IMR-90 (cell line): ENCODE measurements at regions not wholly inside any gene's neighbourhood (a gene's known extent, or its start where the extent isn't known, plus 50 kb on each side); places are given as distances from the start of the nearest gene placed in this dataset.
A peak's percentile ranks its signal among the peaks of the same experiment; 100 is the strongest.

Source experiments
- ATAC-seq: fragments of 200-7000 bp; cut with Tn5 transposase; 2 replicates; pipeline ENCODE4 v1.9.1; 2020; ENCODE audit warnings: low read depth, mild to moderate bottlenecking, moderate library complexity
- BruUV-seq: library from RNA; stranded (reverse); fragments of 400-500 nt; replicated peaks from 2 replicates; lab custom pipeline; 2021; lab: Mats Ljungman, UMichigan
- CTCF ChIA-PET: fragments of 300-600 bp; formaldehyde crosslinking; extraction: SDS; loops from one replicate; lab custom pipeline; 2021; ENCODE audit warnings: antibody characterized with exemption; lab: Yijun Ruan, JAX
- POLR2A ChIA-PET: fragments of 300-600 bp; sonication (Branson Sonifier 250); formaldehyde crosslinking; loops from one replicate; lab custom pipeline; 2022; ENCODE audit warnings: antibody characterized with exemption; ENCODE audit not compliant: unreplicated experiment; lab: Charles Lee
- DNase-seq: peaks from one replicate; pipeline ENCODE4 v3.0.0; 2013
- H2AFZ ChIP-seq: replicated peaks from 2 replicates; pipeline ENCODE3; 2013; ENCODE audit warnings: low read length, mild to moderate bottlenecking; ENCODE audit not compliant: poor library complexity
- H2AK5ac ChIP-seq: 2 replicates; pipeline ENCODE4 v1.6.1; 2013; ENCODE audit warnings: low read depth, low read length, inconsistent platforms
- H2AK9ac ChIP-seq: replicated peaks from 2 replicates; pipeline ENCODE3; 2013; ENCODE audit warnings: mild to moderate bottlenecking, low read depth, low read length, moderate library complexity; ENCODE audit not compliant: poor library complexity
- H2BK120ac ChIP-seq: 2 replicates; pipeline ENCODE4 v1.6.1; 2013; ENCODE audit warnings: low read depth, low read length, inconsistent platforms
- H2BK15ac ChIP-seq: 3 replicates; pipeline ENCODE4 v1.6.1; 2013; ENCODE audit warnings: low read depth, low read length, inconsistent platforms
- H2BK20ac ChIP-seq: 2 replicates; pipeline ENCODE4 v1.6.1; 2013; ENCODE audit warnings: low read depth, mild to moderate bottlenecking, inconsistent platforms, low read length, moderate library complexity
- H2BK5ac ChIP-seq: 2 replicates; pipeline ENCODE4 v1.6.1; 2013; ENCODE audit warnings: mild to moderate bottlenecking, low read depth, low read length, inconsistent platforms; ENCODE audit not compliant: poor library complexity, severe bottlenecking
- H3K14ac ChIP-seq: replicated peaks from 2 replicates; pipeline ENCODE4 v1.6.1; 2013; ENCODE audit warnings: low read depth, low read length, inconsistent platforms
- H3K18ac ChIP-seq: 2 replicates; pipeline ENCODE4 v1.6.1; 2013; ENCODE audit warnings: low read depth, low read length, control low read depth
- H3K23ac ChIP-seq: 2 replicates; pipeline ENCODE4 v1.6.1; 2013; ENCODE audit warnings: low read depth, low read length, inconsistent platforms
- H3K27ac ChIP-seq: 2 replicates; pipeline ENCODE4 v1.5.1; 2013; ENCODE audit warnings: mild to moderate bottlenecking, control low read depth, low read length; ENCODE audit not compliant: insufficient read depth
- H3K27me3 ChIP-seq: 2 replicates; pipeline ENCODE4 v1.6.1; 2013; ENCODE audit warnings: low read length; ENCODE audit not compliant: control insufficient read depth, insufficient read depth
- H3K36me3 ChIP-seq: 2 replicates; pipeline ENCODE4 v1.6.1; 2013; ENCODE audit warnings: low read length, mixed read lengths; ENCODE audit not compliant: control insufficient read depth, insufficient read depth
- H3K4ac ChIP-seq: 2 replicates; pipeline ENCODE4 v1.6.1; 2013; ENCODE audit warnings: low read depth, low read length, inconsistent platforms
- H3K4me1 ChIP-seq: 2 replicates; pipeline ENCODE4 v1.6.1; 2013; ENCODE audit warnings: low read length, mixed read lengths; ENCODE audit not compliant: control insufficient read depth, insufficient read depth
- H3K4me2 ChIP-seq: 2 replicates; pipeline ENCODE4 v1.6.1; 2013; ENCODE audit warnings: low read depth, mild to moderate bottlenecking, control low read depth, low read length, moderate library complexity
- H3K4me3 ChIP-seq: 2 replicates; pipeline ENCODE4 v1.5.1; 2013; ENCODE audit warnings: low read depth, mild to moderate bottlenecking, control low read depth, low read length, moderate library complexity; ENCODE audit not compliant: insufficient read depth
- H3K56ac ChIP-seq: 2 replicates; pipeline ENCODE4 v1.6.1; 2013; ENCODE audit warnings: low read length, inconsistent platforms; ENCODE audit not compliant: insufficient read depth; ENCODE audit errors: extremely low read depth
- H3K79me1 ChIP-seq, 2 experiments: 2 replicates each; pipeline ENCODE4 v1.6.1; 2013; ENCODE audit warnings: low read length in 2 of 2, inconsistent platforms in 1 of 2, low read depth in 1 of 2
- H3K9ac ChIP-seq: 2 replicates; pipeline ENCODE4 v1.6.1; 2013; ENCODE audit warnings: low read depth, low read length, control low read depth
- H3K9me1 ChIP-seq: 2 replicates; pipeline ENCODE4 v1.6.1; 2013; ENCODE audit warnings: low read length, inconsistent platforms; ENCODE audit not compliant: insufficient read depth
- H3K9me3 ChIP-seq: 2 replicates; pipeline ENCODE4 v1.6.1; 2013; ENCODE audit warnings: low read length; ENCODE audit not compliant: control insufficient read depth, insufficient read depth
- H4K20me1 ChIP-seq: 2 replicates; pipeline ENCODE4 v1.6.1; 2013; ENCODE audit warnings: low read length, inconsistent platforms; ENCODE audit not compliant: insufficient read depth
- H4K5ac ChIP-seq: 2 replicates; pipeline ENCODE4 v1.6.1; 2013; ENCODE audit warnings: mild to moderate bottlenecking, low read depth, low read length, control low read depth
- H4K8ac ChIP-seq, 2 experiments: 2 replicates each; pipeline ENCODE4 v1.6.1; 2013; ENCODE audit warnings: low read depth in 2 of 2, low read length in 2 of 2, control low read depth in 1 of 2, inconsistent platforms in 1 of 2
- H4K91ac ChIP-seq: 2 replicates; pipeline ENCODE4 v1.6.1; 2013; ENCODE audit warnings: low read depth, low read length, inconsistent platforms; ENCODE audit not compliant: insufficient read depth
- CEBPB ChIP-seq: IDR thresholded peaks from 2 replicates; pipeline ENCODE4 v1.6.1; 2012; ENCODE audit warnings: low read depth, low read length, improper control_type of control experiment
- FOS ChIP-seq: fragments of 150-350 bp; IDR thresholded peaks from 2 replicates; pipeline ENCODE4 v1.6.1; 2016; ENCODE audit warnings: low read depth, low read length
- MXI1 ChIP-seq: IDR thresholded peaks from 2 replicates; pipeline ENCODE4 v1.6.1; 2012; ENCODE audit warnings: low read depth, mild to moderate bottlenecking, low read length, moderate library complexity, borderline replicate concordance
- RCOR1 ChIP-seq: IDR thresholded peaks from 2 replicates; pipeline ENCODE4 v1.6.1; 2012; ENCODE audit warnings: mild to moderate bottlenecking, low read length, improper control_type of control experiment; ENCODE audit not compliant: insufficient replicate concordance
- RFX5 ChIP-seq: IDR thresholded peaks from 2 replicates; pipeline ENCODE4 v1.8.0; 2012; ENCODE audit warnings: low read depth, mild to moderate bottlenecking, low read length, moderate library complexity
- USF2 ChIP-seq: fragments of 150-350 bp; IDR thresholded peaks from 2 replicates; pipeline ENCODE4 v1.6.1; 2017; ENCODE audit warnings: mild to moderate bottlenecking, antibody characterized with exemption, low read length, low read depth
- WGBS, 2 experiments: methylation state at CpG; one replicate each; pipeline versions ENCODE4 v1.1.5 to v1.1.7; 2013; ENCODE audit warnings: missing lambda C conversion rate in 2 of 2; ENCODE audit not compliant: insufficient read length in 1 of 2; ENCODE audit errors: extremely low coverage in 2 of 2; 5-methylcytosine and 5-hydroxymethylcytosine counted together
- dilution Hi-C: fragments of 300-500 bp; cut with HindIII; formaldehyde crosslinking; loops from one replicate; pipeline ENCODE4 v1.14.3; 2018; ENCODE audit warnings: low sequenced_read_pairs; ENCODE audit not compliant: unreplicated experiment
- in situ Hi-C: fragments of 300-500 bp; cut with MboI; formaldehyde crosslinking; loops from 3 replicates; pipeline ENCODE4 v1.14.3; 2019; ENCODE audit warnings: low sequenced_read_pairs, inconsistent platforms, mixed read lengths
- intact Hi-C: fragments of 100-400 bp; cut with micrococcal nuclease; formaldehyde crosslinking; loops from 2 replicates; pipeline ENCODE4 v1.10.0; 2022
- TF ChIP-seq, protein P1 (sequence below): conservative IDR thresholded peaks from 2 replicates; pipeline ENCODE4 v1.5.1; 2012; ENCODE audit warnings: mild to moderate bottlenecking, low read depth, low read length, improper control_type of control experiment

GRCh38 chr1:234994436-234995295 is 134.0 kb downstream of the TOMM20 start:
- H3K36me3 ChIP-seq, result no peaks in the 10 kb centered on the region
- peak overlapping the region; percentile 24; the same call in 1 of the 2 replicates for H4K91ac ChIP-seq
- no peaks in the 10 kb centered on the region for H3K27me3 ChIP-seq
- BruUV-seq, result no TSS peak
- POLR2A ChIA-PET, result no interaction called here
- H3K14ac ChIP-seq, result no peak overlapping the region; the same call in 1 of the 2 replicates
- H2BK20ac ChIP-seq, result peak overlapping the region; percentile 51
- peak overlapping the region; percentile 74 for H2AK5ac ChIP-seq
- H3K9me3 ChIP-seq, result no peaks in the 10 kb centered on the region
- H2BK120ac ChIP-seq, result peak overlapping the region; percentile 53; the same call in 1 of the 2 replicates
- H3K27ac ChIP-seq, result no peak overlapping the region
- H3K9ac ChIP-seq, result no peak overlapping the region
- no peak overlapping the region for H3K56ac ChIP-seq
- H3K4me2 ChIP-seq, result no peak overlapping the region
- peak overlapping the region in 1 of 2 experiments; percentile 21; a peak in 1 of 4 replicates for H4K8ac ChIP-seq
- no peak overlapping the region for H4K5ac ChIP-seq
- peak overlapping the region; percentile 51; the same call in 1 of the 3 replicates for H2BK15ac ChIP-seq
- H3K9me1 ChIP-seq, result peaks cover 8% of the 10 kb centered on the region
- no peaks in the 10 kb centered on the region for H4K20me1 ChIP-seq
- in situ Hi-C loops, result no loop called here
- no peak overlapping the region for H3K4me3 ChIP-seq
- peaks cover 0 to 9% of the 10 kb centered on the region in 2 experiments; a peak in 2 of 4 replicates for H3K79me1 ChIP-seq
- intact Hi-C loops, result no loop called here
- CTCF ChIA-PET, result no interaction called here
- TF ChIP-seq RFX5 (no peak), FOS (no peak), RCOR1 (no peak), MXI1 (no peak), CEBPB (no peak), USF2 (no peak)
- TF ChIP-seq, protein P1, sequence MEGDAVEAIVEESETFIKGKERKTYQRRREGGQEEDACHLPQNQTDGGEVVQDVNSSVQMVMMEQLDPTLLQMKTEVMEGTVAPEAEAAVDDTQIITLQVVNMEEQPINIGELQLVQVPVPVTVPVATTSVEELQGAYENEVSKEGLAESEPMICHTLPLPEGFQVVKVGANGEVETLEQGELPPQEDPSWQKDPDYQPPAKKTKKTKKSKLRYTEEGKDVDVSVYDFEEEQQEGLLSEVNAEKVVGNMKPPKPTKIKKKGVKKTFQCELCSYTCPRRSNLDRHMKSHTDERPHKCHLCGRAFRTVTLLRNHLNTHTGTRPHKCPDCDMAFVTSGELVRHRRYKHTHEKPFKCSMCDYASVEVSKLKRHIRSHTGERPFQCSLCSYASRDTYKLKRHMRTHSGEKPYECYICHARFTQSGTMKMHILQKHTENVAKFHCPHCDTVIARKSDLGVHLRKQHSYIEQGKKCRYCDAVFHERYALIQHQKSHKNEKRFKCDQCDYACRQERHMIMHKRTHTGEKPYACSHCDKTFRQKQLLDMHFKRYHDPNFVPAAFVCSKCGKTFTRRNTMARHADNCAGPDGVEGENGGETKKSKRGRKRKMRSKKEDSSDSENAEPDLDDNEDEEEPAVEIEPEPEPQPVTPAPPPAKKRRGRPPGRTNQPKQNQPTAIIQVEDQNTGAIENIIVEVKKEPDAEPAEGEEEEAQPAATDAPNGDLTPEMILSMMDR, result no peak
- H3K4ac ChIP-seq, result peak overlapping the region; percentile 64
- ATAC-seq (no peak), DNase-seq (no peak)
- 62% methylated on average over 3 of the region's 12 CpGs; no CpG with 5 or more reads in 1 of the 2 experiments for WGBS, 2 experiments
- peak overlapping the region; percentile 8 for H2AK9ac ChIP-seq
- dilution Hi-C loops, result no loop called here
- no peak overlapping the region for H2BK5ac ChIP-seq
- H3K18ac ChIP-seq, result no peak overlapping the region
- H3K4me1 ChIP-seq, result peaks cover 10% of the 10 kb centered on the region
- no peak overlapping the region for H3K23ac ChIP-seq
- H2AFZ ChIP-seq, result no peak overlapping the region
